Testis (tissue), 2 donors: ENCODE measurements at regions not wholly inside any gene's neighbourhood (a gene's known extent, or its start where the extent isn't known, plus 50 kb on each side); places are given as distances from the start of the nearest gene placed in this dataset.

ENCODE experiments used
- DNase-seq: peaks from one replicate; pipeline ENCODE4 v3.0.0-alpha.2; 2019
- H3K27ac ChIP-seq, 2 donors: fragments of 200-600 bp; sonication (generic); one replicate each; pipeline ENCODE4 v1.5.1; 2019
- H3K27me3 ChIP-seq: fragments of 200-600 bp; sonication (generic); one replicate; pipeline ENCODE4 v1.5.1; 2019
- H3K36me3 ChIP-seq: fragments of 200-600 bp; sonication (generic); one replicate; pipeline ENCODE4 v1.5.1; 2017; ENCODE audit warnings: low read depth; ENCODE audit errors: missing control alignments
- H3K4me1 ChIP-seq: fragments of 200-600 bp; sonication (generic); one replicate; pipeline ENCODE4 v1.5.1; 2019
- H3K4me3 ChIP-seq, 2 donors: fragments of 200-600 bp; sonication (generic); one replicate each; pipeline ENCODE4 v1.5.1; 2017 to 2019
- H3K9me3 ChIP-seq: fragments of 200-600 bp; sonication (generic); one replicate; pipeline ENCODE4 v1.5.1; 2017
- CTCF ChIP-seq, 3 experiments: fragments of 450-650 bp in 2 of 3; fragments of 200-600 bp in 1 of 3; sonication (generic) in 1 of 3; IDR thresholded peaks; one replicate each; pipeline ENCODE4 v1.5.1; 2016 to 2019; ENCODE audit warnings: antibody characterized with exemption in 3 of 3, mild to moderate bottlenecking in 2 of 3, moderate library complexity in 1 of 3
- POLR2A ChIP-seq: fragments of 450-650 bp; IDR thresholded peaks from one replicate; pipeline ENCODE4 v1.6.1; 2017; ENCODE audit warnings: antibody characterized with exemption, mild to moderate bottlenecking, moderate library complexity
- WGBS, 2 donors: methylation state at CpG; one replicate each; pipeline ENCODE4 v1.1.5; 2018; 5-methylcytosine and 5-hydroxymethylcytosine counted together
- intact Hi-C: fragments of 100-400 bp; cut with DNase I; formaldehyde crosslinking; loops from one replicate; pipeline ENCODE4 v1.15.1; 2023; ENCODE audit warnings: low total_unique reads

GRCh38 chr14:44271637-44272036, 235.4 kb downstream of the FSCB start:
- Histone ChIP-seq H3K4me3 (no peak overlapping the region), H3K9me3 (no peaks in the 10 kb centered on the region), H3K36me3 (no peaks in the 10 kb centered on the region), H3K27me3 (no peaks in the 10 kb centered on the region), H3K4me1 (no peaks in the 10 kb centered on the region), H3K27ac (no peak overlapping the region)
- intact Hi-C loops = no loop called here
- WGBS, 2 donors = 79 to 84% methylated on average over 2 of the region's 2 CpGs
- TF ChIP-seq CTCF (IDR thresholded peaks at IDR 0.05) (no peak), POLR2A (no peak)
- no peak for DNase-seq

- no peak overlapping the region for H3K27ac ChIP-seq
- WGBS, 2 donors = 85 to 93% methylated on average over 3 of the region's 3 CpGs
- H3K36me3 ChIP-seq = no peaks in the 10 kb centered on the region
- no peak for DNase-seq
- TF ChIP-seq POLR2A (no peak), CTCF (IDR thresholded peaks at IDR 0.05) (no peak)
- no peaks in the 10 kb centered on the region for H3K9me3 ChIP-seq
- H3K27me3 ChIP-seq = no peaks in the 10 kb centered on the region
- no peak overlapping the region for H3K4me3 ChIP-seq
- H3K4me1 ChIP-seq = no peaks in the 10 kb centered on the region
- intact Hi-C loops = no loop called here
Measured at GRCh38 chr14:44271006-44271405, 236.1 kb downstream of the FSCB start.

DNA sequence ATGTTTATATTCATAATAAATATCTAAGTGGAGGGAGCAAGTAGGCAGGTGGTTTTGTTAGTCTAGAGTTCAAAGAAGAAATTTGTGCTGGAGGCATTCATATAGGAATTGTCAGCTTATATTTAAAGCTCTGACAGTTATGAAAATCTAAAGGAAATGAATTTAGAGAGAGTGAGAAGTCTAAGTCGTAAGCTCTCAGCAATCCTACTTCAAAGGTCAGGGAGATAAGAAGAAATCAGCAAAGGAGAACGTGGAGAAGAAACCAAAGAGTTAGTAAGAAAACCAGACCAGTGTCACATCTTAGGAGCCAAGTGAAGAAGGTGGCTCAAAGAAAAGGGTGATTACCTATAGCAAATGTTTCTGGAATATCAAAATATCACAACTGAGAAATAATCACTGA, 241.8 kb downstream of the FSCB start:
- Histone ChIP-seq H3K4me1 (no peaks in the 10 kb centered on the region), H3K36me3 (no peaks in the 10 kb centered on the region), H3K27me3 (no peaks in the 10 kb centered on the region), H3K9me3 (no peaks in the 10 kb centered on the region), H3K27ac (no peak overlapping the region), H3K4me3 (no peak overlapping the region)
- intact Hi-C loops = no loop called here
- DNase-seq = no peak
- TF ChIP-seq POLR2A = no peak
- TF ChIP-seq CTCF (IDR thresholded peaks at IDR 0.05) = no peak
- WGBS, 2 donors = 34 to 43% methylated on average over 2 of the region's 2 CpGs

- H3K27me3 ChIP-seq = no peaks in the 10 kb centered on the region
- H3K9me3 ChIP-seq = no peaks in the 10 kb centered on the region
- no peak for DNase-seq
- H3K4me3 ChIP-seq = no peak overlapping the region
- TF ChIP-seq CTCF (IDR thresholded peaks at IDR 0.05) (no peak), POLR2A (no peak)
- H3K36me3 ChIP-seq = no peaks in the 10 kb centered on the region
- intact Hi-C loops = no loop called here
- no peak overlapping the region for H3K27ac ChIP-seq
- no peaks in the 10 kb centered on the region for H3K4me1 ChIP-seq
Measured at GRCh38 chr14:44215660-44216059, 291.4 kb downstream of the FSCB start.

DNA sequence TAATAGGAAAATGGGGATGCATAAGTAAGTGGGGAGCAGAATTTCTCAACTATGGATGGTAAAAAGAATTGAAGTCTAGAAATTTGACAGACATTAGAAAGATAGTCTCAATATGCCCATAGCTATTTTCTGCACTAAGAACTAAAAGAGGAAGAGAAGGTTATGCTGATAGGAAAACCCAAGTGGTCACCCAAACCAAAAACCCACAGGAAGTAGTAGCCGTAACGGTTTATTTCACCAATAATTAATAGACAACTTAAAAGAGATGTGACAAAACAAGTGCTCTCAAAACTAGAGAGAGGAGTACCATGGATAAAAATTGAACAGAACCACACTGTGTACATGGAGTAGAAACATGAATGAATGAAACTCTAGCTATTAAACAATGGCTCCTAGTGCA, 295.4 kb downstream of the FSCB start:
- WGBS, 2 donors = 46 to 92% methylated on average over 2 of the region's 2 CpGs
- no peaks in the 10 kb centered on the region for H3K4me1 ChIP-seq
- intact Hi-C loops = no loop called here
- no peak overlapping the region for H3K4me3 ChIP-seq
- H3K27ac ChIP-seq = no peak overlapping the region
- no peak for DNase-seq
- H3K36me3 ChIP-seq = no peaks in the 10 kb centered on the region
- TF ChIP-seq CTCF (IDR thresholded peaks at IDR 0.05) (no peak), POLR2A (no peak)
- H3K27me3 ChIP-seq = no peaks in the 10 kb centered on the region
- H3K9me3 ChIP-seq = no peaks in the 10 kb centered on the region
